ENCODE measurements at regions not wholly inside any gene's neighbourhood (a gene's known extent, or its start where the extent isn't known, plus 50 kb on each side); places are given as distances from the start of the nearest gene placed in this dataset.

DNA sequence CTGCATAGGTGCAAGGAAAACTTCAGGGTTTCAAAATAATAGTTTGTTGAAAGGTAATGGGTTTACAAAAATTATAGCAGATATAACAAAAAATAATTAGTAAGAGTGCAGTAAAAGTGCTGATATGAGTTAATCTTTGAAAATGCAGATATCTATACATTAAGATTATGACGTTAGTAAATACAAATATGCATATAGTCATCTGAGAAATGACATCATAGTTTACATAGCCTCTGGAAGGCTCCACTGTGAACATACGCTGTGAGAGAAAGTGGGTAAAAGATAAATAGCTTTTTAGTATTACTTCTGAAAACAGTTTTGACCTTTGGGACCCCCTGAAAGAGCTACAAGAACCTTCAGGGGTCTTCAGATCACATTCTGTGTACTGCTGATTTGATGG lies 356.2 kb upstream of the SNX7 start:
- TF ChIP-seq, protein P1, sequence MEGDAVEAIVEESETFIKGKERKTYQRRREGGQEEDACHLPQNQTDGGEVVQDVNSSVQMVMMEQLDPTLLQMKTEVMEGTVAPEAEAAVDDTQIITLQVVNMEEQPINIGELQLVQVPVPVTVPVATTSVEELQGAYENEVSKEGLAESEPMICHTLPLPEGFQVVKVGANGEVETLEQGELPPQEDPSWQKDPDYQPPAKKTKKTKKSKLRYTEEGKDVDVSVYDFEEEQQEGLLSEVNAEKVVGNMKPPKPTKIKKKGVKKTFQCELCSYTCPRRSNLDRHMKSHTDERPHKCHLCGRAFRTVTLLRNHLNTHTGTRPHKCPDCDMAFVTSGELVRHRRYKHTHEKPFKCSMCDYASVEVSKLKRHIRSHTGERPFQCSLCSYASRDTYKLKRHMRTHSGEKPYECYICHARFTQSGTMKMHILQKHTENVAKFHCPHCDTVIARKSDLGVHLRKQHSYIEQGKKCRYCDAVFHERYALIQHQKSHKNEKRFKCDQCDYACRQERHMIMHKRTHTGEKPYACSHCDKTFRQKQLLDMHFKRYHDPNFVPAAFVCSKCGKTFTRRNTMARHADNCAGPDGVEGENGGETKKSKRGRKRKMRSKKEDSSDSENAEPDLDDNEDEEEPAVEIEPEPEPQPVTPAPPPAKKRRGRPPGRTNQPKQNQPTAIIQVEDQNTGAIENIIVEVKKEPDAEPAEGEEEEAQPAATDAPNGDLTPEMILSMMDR (conservative IDR thresholded peaks at IDR 0.05; ENCODE audit: low read depth, low read length) = no peak
- no peak for TF ChIP-seq EZH2 (IDR thresholded peaks at IDR 0.05; ENCODE audit: borderline replicate concordance, low read depth, low read length, poor library complexity, severe bottlenecking)

Measured in A673 (cell line).